OCI-LY7 (cell line): ENCODE measurements at regions not wholly inside any gene's neighbourhood (a gene's known extent, or its start where the extent isn't known, plus 50 kb on each side); places are given as distances from the start of the nearest gene placed in this dataset.

Experiments used
- CTCF ChIP-seq: fragments of 200-600 bp; sonication (generic); conservative IDR thresholded peaks from 2 replicates; pipeline ENCODE4 v1.5.1; 2014; ENCODE audit warnings: mild to moderate bottlenecking, antibody characterized with exemption, low read length, moderate library complexity, mixed read lengths
- EZH2phosphoT487 ChIP-seq: fragments of 200-600 bp; sonication (generic); IDR thresholded peaks from 2 replicates; pipeline ENCODE4 v1.6.1; 2018; ENCODE audit warnings: low read depth, borderline replicate concordance, mild to moderate bottlenecking, mixed run types, antibody characterized with exemption, low read length, moderate library complexity, mixed read lengths

DNA sequence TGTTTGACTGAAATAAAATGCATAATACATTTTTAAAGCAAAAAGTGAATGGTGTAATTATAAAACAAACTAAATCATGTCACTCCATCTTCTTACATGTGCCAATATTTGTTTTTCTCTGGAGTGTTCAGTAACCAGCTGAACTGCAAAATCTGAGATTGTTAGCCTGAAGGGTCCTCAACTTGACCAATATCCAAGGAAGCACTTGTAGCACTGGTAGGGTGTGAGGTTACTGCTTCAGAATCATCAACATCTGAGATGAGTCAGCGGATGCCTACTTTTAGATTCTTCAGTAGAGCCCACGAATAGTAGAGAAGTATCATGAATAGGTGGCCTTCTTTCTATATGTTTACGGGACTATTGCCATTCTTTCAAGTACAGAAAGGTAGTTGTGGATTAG is 226.7 kb downstream of the TLE4 start:
- TF ChIP-seq CTCF = no peak
- TF ChIP-seq EZH2phosphoT487 = no peak
